Chondrocyte (in vitro differentiated cells): ENCODE measurements at regions not wholly inside any gene's neighbourhood (a gene's known extent, or its start where the extent isn't known, plus 50 kb on each side); places are given as distances from the start of the nearest gene placed in this dataset.

ENCODE experiments used
- DNase-seq: peaks from one replicate; pipeline ENCODE4 v3.0.0; 2021; ENCODE audit warnings: mixed read lengths, low spot score
- H3K27ac Mint-ChIP-seq: one replicate; pipeline ENCODE4 v1.8.0; 2021; ENCODE audit warnings: mild to moderate bottlenecking, moderate library complexity, mixed read lengths; ENCODE audit not compliant: unreplicated experiment
- H3K27me3 Mint-ChIP-seq: 2 replicates; pipeline ENCODE4 v1.8.0; 2021; ENCODE audit warnings: low read depth, mixed read lengths
- H3K36me3 Mint-ChIP-seq: 2 replicates; pipeline ENCODE4 v1.8.0; 2021; ENCODE audit warnings: low read depth, mixed read lengths
- H3K4me1 Mint-ChIP-seq: 2 replicates; pipeline ENCODE4 v1.8.0; 2021; ENCODE audit warnings: low read depth, mild to moderate bottlenecking, mixed read lengths
- H3K4me3 Mint-ChIP-seq: one replicate; pipeline ENCODE4 v1.8.0; 2021; ENCODE audit warnings: mild to moderate bottlenecking, moderate library complexity, mixed read lengths; ENCODE audit not compliant: unreplicated experiment
- H3K9me3 Mint-ChIP-seq: 2 replicates; pipeline ENCODE4 v1.8.0; 2021; ENCODE audit warnings: low read depth, mixed read lengths
- TF ChIP-seq, protein P1 (sequence below): fragments of 200-600 bp; sonication (generic); IDR thresholded peaks from 2 replicates; pipeline ENCODE4 v1.5.0; 2021; ENCODE audit warnings: antibody characterized with exemption, mild to moderate bottlenecking, moderate library complexity

GRCh38 chr7:94849636-94850208, 57.7 kb upstream of the PPP1R9A start:
- Mint-ChIP-seq H3K36me3 (peaks cover 2% of the 10 kb centered on the region), H3K27ac (no peak overlapping the region), H3K27me3 (no peaks in the 10 kb centered on the region), H3K9me3 (peaks cover 12% of the 10 kb centered on the region), H3K4me1 (no peaks in the 10 kb centered on the region), H3K4me3 (no peak overlapping the region)
- no peak for DNase-seq
- TF ChIP-seq, protein P1, sequence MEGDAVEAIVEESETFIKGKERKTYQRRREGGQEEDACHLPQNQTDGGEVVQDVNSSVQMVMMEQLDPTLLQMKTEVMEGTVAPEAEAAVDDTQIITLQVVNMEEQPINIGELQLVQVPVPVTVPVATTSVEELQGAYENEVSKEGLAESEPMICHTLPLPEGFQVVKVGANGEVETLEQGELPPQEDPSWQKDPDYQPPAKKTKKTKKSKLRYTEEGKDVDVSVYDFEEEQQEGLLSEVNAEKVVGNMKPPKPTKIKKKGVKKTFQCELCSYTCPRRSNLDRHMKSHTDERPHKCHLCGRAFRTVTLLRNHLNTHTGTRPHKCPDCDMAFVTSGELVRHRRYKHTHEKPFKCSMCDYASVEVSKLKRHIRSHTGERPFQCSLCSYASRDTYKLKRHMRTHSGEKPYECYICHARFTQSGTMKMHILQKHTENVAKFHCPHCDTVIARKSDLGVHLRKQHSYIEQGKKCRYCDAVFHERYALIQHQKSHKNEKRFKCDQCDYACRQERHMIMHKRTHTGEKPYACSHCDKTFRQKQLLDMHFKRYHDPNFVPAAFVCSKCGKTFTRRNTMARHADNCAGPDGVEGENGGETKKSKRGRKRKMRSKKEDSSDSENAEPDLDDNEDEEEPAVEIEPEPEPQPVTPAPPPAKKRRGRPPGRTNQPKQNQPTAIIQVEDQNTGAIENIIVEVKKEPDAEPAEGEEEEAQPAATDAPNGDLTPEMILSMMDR, result no peak

- Mint-ChIP-seq H3K4me3 (no peak overlapping the region), H3K27me3 (no peaks in the 10 kb centered on the region), H3K4me1 (no peaks in the 10 kb centered on the region), H3K9me3 (peaks cover 2% of the 10 kb centered on the region), H3K36me3 (no peaks in the 10 kb centered on the region), H3K27ac (no peak overlapping the region)
- TF ChIP-seq, protein P1, result no peak
- no peak for DNase-seq
These were observed 51.8 kb upstream of the PPP1R9A start for GRCh38 chr7:94855589-94855988.

GRCh38 chr7:94856643-94857042, 50.8 kb upstream of the PPP1R9A start:
- TF ChIP-seq, protein P1, result no peak
- DNase-seq, result no peak
- Mint-ChIP-seq H3K27me3 (no peaks in the 10 kb centered on the region), H3K27ac (no peak overlapping the region), H3K4me1 (no peaks in the 10 kb centered on the region), H3K4me3 (no peak overlapping the region), H3K36me3 (no peaks in the 10 kb centered on the region), H3K9me3 (peaks cover 2% of the 10 kb centered on the region)
